EH (cell line): ENCODE measurements at regions not wholly inside any gene's neighbourhood (a gene's known extent, or its start where the extent isn't known, plus 50 kb on each side); places are given as distances from the start of the nearest gene placed in this dataset.
A peak's percentile ranks its signal among the peaks of the same experiment; 100 is the strongest.

ENCODE experiments used
- DNase-seq: peaks from one replicate; pipeline ENCODE4 v3.0.0-alpha.2; 2015; ENCODE audit warnings: low read depth

- DNase-seq, result peak; percentile 93
Measured at GRCh38 chr3:43866529-43867353, 176.0 kb downstream of the ABHD5 start.

GRCh38 chr3:43867436-43868072 is 176.8 kb downstream of the ABHD5 start:
- DNase-seq, result peak; percentile 80

DNA sequence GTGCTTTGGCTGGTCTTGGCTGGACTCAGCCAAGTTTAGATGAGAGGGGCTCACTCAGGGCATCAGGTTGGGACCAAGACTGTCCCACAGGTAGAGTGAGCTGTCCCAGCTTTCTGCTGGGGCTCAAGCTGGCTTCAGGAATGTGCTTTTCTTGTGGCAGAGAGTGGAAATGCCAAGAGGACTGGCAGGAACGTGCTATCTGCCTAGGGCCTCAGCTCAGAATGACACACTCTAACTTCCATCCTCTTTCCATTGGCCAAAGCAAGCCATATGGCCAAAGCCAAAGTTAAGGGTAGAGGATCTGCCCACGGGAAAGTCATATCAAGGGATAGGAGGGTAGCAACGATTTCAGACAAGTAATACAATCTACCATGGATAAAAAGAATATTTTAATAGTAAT is 178.8 kb downstream of the ABHD5 start:
- DNase-seq, result no peak

DNA sequence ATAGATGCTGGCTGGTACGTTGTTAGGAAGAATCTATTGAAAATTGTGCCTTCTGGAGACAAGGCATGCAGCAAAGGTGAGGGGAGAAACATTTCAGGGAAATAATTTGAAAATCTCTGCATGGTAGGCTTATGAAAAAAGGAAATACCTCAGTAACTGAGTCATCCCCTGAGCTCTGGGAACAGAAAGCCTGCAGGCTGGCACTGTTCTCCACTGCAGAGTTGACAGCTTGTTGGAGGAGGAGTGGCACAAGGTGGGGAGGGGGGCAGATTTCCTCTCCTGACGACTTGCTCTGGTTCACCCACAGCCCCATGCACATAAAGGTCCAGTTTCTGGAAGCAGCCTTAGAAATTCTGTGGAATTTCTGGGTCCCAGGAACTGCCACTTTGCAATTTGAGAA is 179.4 kb downstream of the ABHD5 start:
- peak; percentile 82 for DNase-seq

DNA sequence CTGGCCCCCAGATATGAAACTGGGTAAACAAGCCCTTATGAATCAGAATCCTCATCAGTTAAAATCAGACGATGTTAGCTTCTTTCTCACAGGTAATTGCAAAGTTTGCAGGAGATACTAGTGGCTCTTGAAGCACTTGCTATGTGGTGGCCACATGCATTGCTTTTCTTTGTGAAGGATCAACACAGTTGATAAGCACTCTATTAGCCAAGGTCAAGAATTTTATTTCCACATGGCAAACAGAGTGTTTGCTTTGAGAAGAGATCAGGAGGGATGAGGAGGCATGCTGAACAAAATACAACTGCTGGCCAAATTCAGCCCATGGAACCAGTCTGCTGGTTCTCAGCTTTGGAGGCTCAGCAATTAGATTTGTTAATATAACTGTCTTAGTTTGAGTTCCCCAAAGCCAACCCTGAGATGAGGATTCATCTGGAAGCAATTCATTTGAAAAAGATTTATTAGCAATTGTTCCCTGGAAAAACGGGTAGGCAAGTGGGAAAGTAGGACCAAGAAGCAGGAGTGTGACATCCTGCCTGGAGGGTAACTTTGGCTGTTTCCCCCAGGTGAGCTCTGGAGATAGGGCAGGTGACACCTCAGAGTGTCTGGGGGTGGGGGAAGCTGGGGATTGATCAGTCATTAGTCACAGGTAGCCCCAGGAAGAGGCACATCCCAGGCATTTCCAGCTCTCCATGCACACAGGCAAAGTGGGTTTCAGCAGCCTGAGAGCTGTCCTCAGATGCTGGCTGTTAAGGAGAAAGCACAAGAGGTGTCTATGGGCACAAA is 180.3 kb downstream of the ABHD5 start:
- DNase-seq, result peak; percentile 46

- DNase-seq, result no peak
Measured at GRCh38 chr3:43871627-43872245, 181.0 kb downstream of the ABHD5 start.

- DNase-seq, result peak; percentile 94
Measured at GRCh38 chr3:43872301-43872700, 181.6 kb downstream of the ABHD5 start.

- peak; percentile 78 for DNase-seq
Measured at GRCh38 chr3:43872901-43873300, 182.2 kb downstream of the ABHD5 start.

GRCh38 chr3:43873723-43874122 is 183.0 kb downstream of the ABHD5 start:
- DNase-seq, result no peak

GRCh38 chr3:43874290-43874689 is 183.6 kb downstream of the ABHD5 start:
- no peak for DNase-seq

- no peak for DNase-seq
Measured at GRCh38 chr3:43874731-43875130, 184.0 kb downstream of the ABHD5 start.

DNA sequence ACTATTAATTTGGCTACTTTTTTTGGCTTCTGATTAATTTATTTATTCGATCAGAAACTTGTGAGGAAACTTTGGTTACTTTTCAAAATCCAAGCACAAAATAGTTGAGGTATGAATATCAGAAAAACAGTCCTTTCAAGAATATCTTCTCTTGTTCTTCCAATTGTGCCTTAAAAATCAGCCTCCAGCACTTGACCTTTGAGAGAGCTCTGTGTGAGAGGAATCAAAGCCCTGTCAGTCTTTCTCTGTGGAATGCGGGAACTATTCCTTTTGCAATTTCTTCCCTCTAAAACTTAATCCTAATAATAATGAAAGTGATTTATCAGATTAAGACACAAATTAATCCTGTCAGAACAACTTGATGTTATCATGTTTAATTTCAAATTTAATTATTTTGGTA is 185.9 kb downstream of the ABHD5 start:
- DNase-seq, result no peak

- no peak for DNase-seq
Measured at GRCh38 chr3:43879166-43879565, 188.4 kb downstream of the ABHD5 start.

GRCh38 chr3:43882976-43883680 is 192.4 kb downstream of the ABHD5 start:
- DNase-seq, result no peak

DNA sequence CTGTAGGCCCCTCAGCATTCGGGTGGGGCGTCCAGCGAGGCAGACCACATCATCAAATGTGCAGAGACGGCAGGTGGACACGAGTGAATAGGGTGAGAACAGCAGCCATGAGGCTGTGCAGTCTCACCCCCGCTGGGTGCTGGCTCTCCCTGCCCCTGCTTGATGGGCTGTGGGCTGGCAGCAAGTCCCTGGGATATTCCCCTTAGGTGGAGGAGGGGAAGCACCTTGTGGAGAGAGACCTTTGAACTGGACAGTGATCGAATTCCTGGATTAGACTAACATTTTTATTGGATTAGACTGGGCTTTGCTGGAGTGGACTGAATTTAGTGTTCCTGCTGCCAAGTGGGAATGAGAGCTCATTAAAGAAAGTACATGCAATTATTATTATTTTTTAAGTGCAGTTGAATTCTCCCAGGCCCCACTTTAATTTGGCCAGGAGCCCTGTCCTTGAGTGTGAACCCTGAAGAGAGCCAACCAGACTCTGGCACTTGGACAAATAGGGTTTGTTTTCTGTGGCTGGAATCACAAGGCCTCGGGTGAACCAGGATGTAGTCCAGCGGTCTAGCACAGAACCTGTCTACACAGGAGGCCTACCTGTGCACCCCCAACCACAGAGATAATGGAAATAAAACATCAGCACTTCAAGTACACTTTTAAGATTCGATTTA is 193.1 kb downstream of the ABHD5 start:
- no peak for DNase-seq

DNA sequence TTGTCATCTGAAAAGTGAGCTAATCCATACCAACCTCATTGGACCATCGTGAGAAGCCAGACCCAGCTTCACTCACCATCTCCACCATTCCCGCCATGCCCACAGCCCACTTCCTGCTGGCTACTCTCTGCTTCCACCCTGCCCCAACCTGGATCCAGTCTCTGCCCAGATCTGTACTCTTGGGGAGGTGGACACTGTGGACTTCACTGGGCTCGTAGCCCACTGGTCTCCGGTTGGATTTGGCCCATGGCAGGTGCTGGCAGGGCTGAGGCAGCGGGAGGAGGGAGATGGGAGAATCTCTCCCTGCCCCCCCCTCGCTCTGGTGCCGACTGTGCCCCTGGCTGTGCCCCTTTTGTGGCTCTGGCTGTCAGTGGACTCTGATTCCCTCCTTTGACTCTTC is 193.8 kb downstream of the ABHD5 start:
- DNase-seq, result no peak

GRCh38 chr3:43885908-43886618 is 195.3 kb downstream of the ABHD5 start:
- no peak for DNase-seq

GRCh38 chr3:43892061-43892460 is 201.3 kb downstream of the ABHD5 start:
- no peak for DNase-seq

DNA sequence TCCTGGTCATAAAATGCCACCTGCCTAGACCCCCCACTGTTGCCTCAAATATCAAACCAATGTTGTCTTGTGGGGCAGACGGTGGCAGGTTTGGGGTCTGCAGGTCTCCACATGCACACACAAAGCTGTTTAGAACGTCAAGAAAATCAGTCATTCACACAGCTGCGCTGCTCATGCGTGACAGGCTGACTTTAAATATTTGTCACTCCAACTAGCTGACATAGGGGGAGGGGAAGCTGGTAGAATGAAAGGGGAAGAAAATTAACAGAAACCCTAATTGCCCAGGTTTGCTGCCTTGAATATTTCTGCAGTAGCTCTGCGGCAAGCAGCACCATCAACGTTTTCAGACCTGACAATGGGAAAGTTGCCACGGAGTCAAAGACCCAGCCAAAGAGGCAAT is 201.8 kb downstream of the ABHD5 start:
- DNase-seq, result no peak

GRCh38 chr3:43893727-43894126 is 203.0 kb downstream of the ABHD5 start:
- peak; percentile 22 for DNase-seq
